ENCODE measurements at regions not wholly inside any gene's neighbourhood (a gene's known extent, or its start where the extent isn't known, plus 50 kb on each side); places are given as distances from the start of the nearest gene placed in this dataset.
A peak's percentile ranks its signal among the peaks of the same experiment; 100 is the strongest.

DNA sequence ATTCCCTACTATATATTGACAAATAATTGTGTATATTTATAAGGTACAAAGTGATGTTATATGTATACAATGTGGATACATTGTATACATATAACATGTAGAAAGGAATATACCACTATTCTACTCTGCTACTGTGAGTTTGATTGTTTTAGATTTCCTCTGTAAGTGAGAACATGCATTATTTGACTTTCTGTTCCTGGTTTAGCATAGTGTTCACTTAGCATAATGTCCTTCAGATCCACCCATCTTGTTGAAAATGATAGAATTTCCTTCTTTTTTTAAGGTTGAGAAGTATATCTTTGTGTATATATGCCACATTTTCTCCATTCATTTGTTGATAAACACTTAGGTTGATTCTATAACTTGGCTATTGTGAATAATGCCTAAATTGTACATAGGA is 140.8 kb upstream of the BDNF start:
- ChIA-PET POLR2A (interaction anchor here (0.6 kb wide), 1 partner anchor 260 kb away, joined by 3 read pairs; no protein-coding TSS in a partner anchor), CTCF (no interaction called here)
- Histone ChIP-seq H3K27me3 (ENCODE audit: control insufficient read depth, insufficient read depth, low read length) (no peaks in the 10 kb centered on the region), H3K36me3 (ENCODE audit: control insufficient read depth, insufficient read depth, low read length) (no peaks in the 10 kb centered on the region), H3K4me3 (ENCODE audit: low read depth in 2 of 2, low read length in 2 of 2) (no peak overlapping the region), H3K4me1 (ENCODE audit: control insufficient read depth, insufficient read depth, low read length) (no peaks in the 10 kb centered on the region), H3K27ac (ENCODE audit: low read length) (no peak overlapping the region), H3K9me3 (ENCODE audit: control insufficient read depth, insufficient read depth, low read depth, low read length) (no peaks in the 10 kb centered on the region)
- intact Hi-C loops (cut with micrococcal nuclease; ENCODE audit: unreplicated experiment) (no loop called here), in situ Hi-C loops (cut with HindIII; ENCODE audit: low pct_unique_long_range_greater_than_20kb, low sequenced_read_pairs) (no loop called here)
- DNase-seq (ENCODE audit: low read depth, low spot score) (no peak), ATAC-seq (no peak)
- TF ChIP-seq, protein P1, sequence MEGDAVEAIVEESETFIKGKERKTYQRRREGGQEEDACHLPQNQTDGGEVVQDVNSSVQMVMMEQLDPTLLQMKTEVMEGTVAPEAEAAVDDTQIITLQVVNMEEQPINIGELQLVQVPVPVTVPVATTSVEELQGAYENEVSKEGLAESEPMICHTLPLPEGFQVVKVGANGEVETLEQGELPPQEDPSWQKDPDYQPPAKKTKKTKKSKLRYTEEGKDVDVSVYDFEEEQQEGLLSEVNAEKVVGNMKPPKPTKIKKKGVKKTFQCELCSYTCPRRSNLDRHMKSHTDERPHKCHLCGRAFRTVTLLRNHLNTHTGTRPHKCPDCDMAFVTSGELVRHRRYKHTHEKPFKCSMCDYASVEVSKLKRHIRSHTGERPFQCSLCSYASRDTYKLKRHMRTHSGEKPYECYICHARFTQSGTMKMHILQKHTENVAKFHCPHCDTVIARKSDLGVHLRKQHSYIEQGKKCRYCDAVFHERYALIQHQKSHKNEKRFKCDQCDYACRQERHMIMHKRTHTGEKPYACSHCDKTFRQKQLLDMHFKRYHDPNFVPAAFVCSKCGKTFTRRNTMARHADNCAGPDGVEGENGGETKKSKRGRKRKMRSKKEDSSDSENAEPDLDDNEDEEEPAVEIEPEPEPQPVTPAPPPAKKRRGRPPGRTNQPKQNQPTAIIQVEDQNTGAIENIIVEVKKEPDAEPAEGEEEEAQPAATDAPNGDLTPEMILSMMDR (IDR thresholded peaks at IDR 0.05), result no peak
- no peak for TF ChIP-seq TCF7L2 (IDR thresholded peaks at IDR 0.05; ENCODE audit: low read depth, low read length)
- no peak for TF ChIP-seq SIN3A (IDR thresholded peaks at IDR 0.05; ENCODE audit: borderline replicate concordance, insufficient read depth, low read depth, low read length)
- no peak for TF ChIP-seq POLR2AphosphoS5 (IDR thresholded peaks at IDR 0.05; ENCODE audit: low read depth, low read length)
- TF ChIP-seq, protein P2, sequence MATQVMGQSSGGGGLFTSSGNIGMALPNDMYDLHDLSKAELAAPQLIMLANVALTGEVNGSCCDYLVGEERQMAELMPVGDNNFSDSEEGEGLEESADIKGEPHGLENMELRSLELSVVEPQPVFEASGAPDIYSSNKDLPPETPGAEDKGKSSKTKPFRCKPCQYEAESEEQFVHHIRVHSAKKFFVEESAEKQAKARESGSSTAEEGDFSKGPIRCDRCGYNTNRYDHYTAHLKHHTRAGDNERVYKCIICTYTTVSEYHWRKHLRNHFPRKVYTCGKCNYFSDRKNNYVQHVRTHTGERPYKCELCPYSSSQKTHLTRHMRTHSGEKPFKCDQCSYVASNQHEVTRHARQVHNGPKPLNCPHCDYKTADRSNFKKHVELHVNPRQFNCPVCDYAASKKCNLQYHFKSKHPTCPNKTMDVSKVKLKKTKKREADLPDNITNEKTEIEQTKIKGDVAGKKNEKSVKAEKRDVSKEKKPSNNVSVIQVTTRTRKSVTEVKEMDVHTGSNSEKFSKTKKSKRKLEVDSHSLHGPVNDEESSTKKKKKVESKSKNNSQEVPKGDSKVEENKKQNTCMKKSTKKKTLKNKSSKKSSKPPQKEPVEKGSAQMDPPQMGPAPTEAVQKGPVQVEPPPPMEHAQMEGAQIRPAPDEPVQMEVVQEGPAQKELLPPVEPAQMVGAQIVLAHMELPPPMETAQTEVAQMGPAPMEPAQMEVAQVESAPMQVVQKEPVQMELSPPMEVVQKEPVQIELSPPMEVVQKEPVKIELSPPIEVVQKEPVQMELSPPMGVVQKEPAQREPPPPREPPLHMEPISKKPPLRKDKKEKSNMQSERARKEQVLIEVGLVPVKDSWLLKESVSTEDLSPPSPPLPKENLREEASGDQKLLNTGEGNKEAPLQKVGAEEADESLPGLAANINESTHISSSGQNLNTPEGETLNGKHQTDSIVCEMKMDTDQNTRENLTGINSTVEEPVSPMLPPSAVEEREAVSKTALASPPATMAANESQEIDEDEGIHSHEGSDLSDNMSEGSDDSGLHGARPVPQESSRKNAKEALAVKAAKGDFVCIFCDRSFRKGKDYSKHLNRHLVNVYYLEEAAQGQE (IDR thresholded peaks at IDR 0.05; ENCODE audit: insufficient read depth in 1 of 2, low read depth in 2 of 2, low read length in 1 of 2), result no peak
- no TSS peak for BruUV-seq (replicated peaks)

DNA sequence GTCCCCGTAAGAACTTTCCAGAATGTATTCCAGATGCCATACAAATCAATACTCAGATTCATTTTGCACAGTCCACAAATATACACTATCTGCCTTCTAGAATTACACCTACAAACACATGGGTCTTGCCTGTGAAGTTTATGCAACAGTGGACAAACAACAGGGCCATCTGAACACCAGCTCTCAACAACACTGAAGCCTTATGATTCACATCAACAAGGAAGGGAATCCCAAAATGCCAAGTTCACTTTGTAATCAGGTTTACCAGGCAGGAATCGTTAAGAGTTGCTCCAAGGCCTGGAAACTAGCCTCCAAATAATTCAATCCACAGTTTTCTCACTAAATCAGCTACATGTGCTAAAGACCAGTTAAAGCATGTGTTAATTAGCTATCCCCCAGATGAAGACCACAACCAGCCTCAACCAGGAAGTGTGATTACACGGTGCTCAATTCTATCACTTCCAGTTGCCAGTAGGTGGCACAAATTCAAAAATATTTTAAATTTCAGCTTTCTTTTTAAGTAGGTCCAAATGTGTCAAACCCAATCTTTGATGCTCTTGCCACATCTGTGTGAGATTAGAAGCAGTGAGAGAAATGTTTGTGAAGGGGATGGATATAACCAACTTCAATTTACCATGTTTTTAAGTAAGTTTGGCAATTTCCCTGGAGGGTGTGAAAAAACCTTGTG is 139.1 kb upstream of the BDNF start:
- TF ChIP-seq TCF7L2 (IDR thresholded peaks at IDR 0.05; ENCODE audit: low read depth, low read length), result no peak
- TF ChIP-seq POLR2AphosphoS5 (IDR thresholded peaks at IDR 0.05; ENCODE audit: low read depth, low read length), result no peak
- TF ChIP-seq SIN3A (IDR thresholded peaks at IDR 0.05; ENCODE audit: borderline replicate concordance, insufficient read depth, low read depth, low read length), result no peak
- TF ChIP-seq, protein P1 (IDR thresholded peaks at IDR 0.05), result peak; percentile 21; the same call in 1 of the 2 replicates
- TF ChIP-seq, protein P2 (IDR thresholded peaks at IDR 0.05; ENCODE audit: insufficient read depth in 1 of 2, low read depth in 2 of 2, low read length in 1 of 2), result no peak
- in situ Hi-C loops (cut with HindIII; ENCODE audit: low pct_unique_long_range_greater_than_20kb, low sequenced_read_pairs), result no loop called here
- H3K27me3 ChIP-seq (ENCODE audit: control insufficient read depth, insufficient read depth, low read length), result no peaks in the 10 kb centered on the region
- no peak overlapping the region for H3K4me3 ChIP-seq (ENCODE audit: low read depth in 2 of 2, low read length in 2 of 2)
- no peaks in the 10 kb centered on the region for H3K36me3 ChIP-seq (ENCODE audit: control insufficient read depth, insufficient read depth, low read length)
- intact Hi-C loops (cut with micrococcal nuclease; ENCODE audit: unreplicated experiment), result no loop called here
- DNase-seq (ENCODE audit: low read depth, low spot score) (no peak), ATAC-seq (no peak)
- BruUV-seq (replicated peaks), result no TSS peak
- H3K27ac ChIP-seq (ENCODE audit: low read length), result no peak overlapping the region
- H3K9me3 ChIP-seq (ENCODE audit: control insufficient read depth, insufficient read depth, low read depth, low read length), result no peaks in the 10 kb centered on the region
- ChIA-PET CTCF (no interaction called here), POLR2A (no interaction called here)
- no peaks in the 10 kb centered on the region for H3K4me1 ChIP-seq (ENCODE audit: control insufficient read depth, insufficient read depth, low read length)
